GM23248 (cell line): ENCODE measurements at regions not wholly inside any gene's neighbourhood (a gene's known extent, or its start where the extent isn't known, plus 50 kb on each side); places are given as distances from the start of the nearest gene placed in this dataset.

Experiments used
- EZH2 ChIP-seq: fragments of 200-600 bp; sonication (generic); IDR thresholded peaks from 2 replicates; pipeline ENCODE4 v1.6.1; 2018; ENCODE audit warnings: antibody characterized with exemption, mild to moderate bottlenecking; ENCODE audit not compliant: insufficient read depth, poor library complexity, severe bottlenecking
- EZH2phosphoT487 ChIP-seq: fragments of 200-600 bp; sonication (generic); IDR thresholded peaks from 2 replicates; pipeline ENCODE4 v1.6.1; 2018; ENCODE audit warnings: antibody characterized with exemption, moderate library complexity, mild to moderate bottlenecking, low read depth; ENCODE audit not compliant: insufficient read depth

DNA sequence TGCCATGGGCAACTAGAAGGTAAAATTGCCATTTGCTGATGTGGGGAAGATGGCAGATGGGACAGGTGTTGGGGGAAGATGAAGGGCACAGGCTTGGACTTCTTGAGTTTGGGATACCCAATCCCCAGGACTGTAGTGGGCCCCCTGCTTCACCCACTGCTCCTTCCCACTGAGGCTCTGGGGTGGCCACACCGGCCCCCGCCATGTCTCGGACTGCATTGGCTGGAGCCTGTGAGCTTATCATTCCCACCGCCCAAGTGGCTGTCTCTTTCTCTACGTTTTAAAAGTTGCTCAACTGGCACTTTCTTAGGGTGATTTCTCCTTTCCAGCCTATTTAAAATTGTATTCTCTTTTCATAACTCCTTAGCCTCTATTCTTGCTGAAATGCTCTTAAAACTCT lies 730.0 kb upstream of the ADAMTS16 start:
- TF ChIP-seq EZH2 = no peak
- TF ChIP-seq EZH2phosphoT487 = no peak
